GM18868 (cell line): ENCODE measurements at regions not wholly inside any gene's neighbourhood (a gene's known extent, or its start where the extent isn't known, plus 50 kb on each side); places are given as distances from the start of the nearest gene placed in this dataset.
A peak's percentile ranks its signal among the peaks of the same experiment; 100 is the strongest.
"Not testable (repeated sequence)": the region's sequence is repeated elsewhere in the genome, so short reads cannot be mapped to it uniquely, and the experiment has no call there.

Experiments
- ATAC-seq: cut with Tn5 transposase; IDR thresholded peaks from one replicate; pipeline ENCODE4 v1.9.1; 2021; ENCODE audit warnings: mild to moderate bottlenecking, moderate library complexity; ENCODE audit not compliant: unreplicated experiment

- ATAC-seq: no peak
Measured at GRCh38 chr5:85388770-85389169, 1004.1 kb upstream of the EDIL3 start.

- not testable (repeated sequence) for ATAC-seq
Measured at GRCh38 chr5:85392309-85392708, 1007.6 kb upstream of the EDIL3 start.

DNA sequence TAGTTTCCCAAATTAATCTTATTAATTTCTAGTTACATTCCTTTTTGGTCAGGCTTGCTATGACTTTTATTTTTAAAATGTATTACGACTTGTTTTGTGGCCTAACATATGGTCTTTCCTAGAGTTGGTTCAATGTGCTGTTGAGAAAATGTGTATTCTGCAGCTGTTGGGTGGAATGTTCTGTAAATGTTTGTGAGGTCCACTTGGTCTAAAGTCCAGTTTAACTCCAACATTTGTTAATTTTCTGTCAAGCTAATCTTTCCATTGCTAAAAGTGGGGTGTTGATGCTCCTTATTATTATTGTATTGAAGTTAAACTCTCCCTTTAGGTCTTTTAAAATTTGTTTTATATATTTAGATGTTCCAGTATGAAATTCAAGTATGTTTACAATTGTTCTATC, 1010.8 kb upstream of the EDIL3 start:
- no peak for ATAC-seq

GRCh38 chr5:85397451-85397850, 1012.8 kb upstream of the EDIL3 start:
- ATAC-seq: no peak

DNA sequence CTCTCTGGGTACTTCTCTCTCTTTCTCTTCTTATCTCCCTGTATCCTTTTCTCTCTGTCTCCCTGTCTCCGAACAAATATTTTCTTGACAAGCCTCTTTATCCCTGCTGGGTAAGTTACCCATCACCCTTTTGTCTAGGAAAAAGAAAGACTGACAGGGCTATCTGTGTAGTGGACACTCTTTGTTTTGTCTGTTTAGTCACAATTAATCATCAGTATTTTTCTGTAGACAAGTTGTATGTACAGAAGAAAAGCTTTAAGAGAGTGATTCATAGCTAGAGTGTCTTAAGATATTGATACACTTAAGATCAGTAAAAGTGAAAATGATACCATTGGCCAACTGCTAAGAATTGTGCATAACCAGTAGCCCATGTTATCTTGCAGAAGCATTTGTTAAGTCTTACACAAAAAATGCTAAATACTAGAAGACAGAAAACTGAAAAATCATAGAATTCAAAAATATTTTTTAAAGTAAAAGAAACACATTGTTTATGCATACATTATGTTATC, 1043.8 kb upstream of the EDIL3 start:
- no peak for ATAC-seq

DNA sequence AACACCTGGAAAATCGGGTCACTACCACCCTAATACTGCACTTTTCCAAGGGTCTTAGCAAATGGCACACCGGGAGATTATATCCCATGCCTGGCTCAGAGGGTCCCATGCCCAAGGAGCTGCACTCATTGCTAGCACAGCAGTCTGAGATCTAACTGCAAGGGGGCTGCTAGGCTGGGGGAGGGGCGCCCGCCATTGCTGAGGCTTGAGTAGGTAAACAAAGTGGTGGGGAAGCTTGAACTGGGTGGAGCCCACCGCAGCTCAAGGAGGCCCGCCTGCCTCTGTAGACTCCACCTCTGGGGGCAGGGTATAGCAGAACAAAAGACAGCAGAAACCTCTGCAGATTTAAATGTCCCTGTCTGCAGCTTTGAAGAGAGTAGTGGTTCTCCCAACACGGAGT, 1047.0 kb upstream of the EDIL3 start:
- not testable (repeated sequence) for ATAC-seq

- no peak for ATAC-seq
Measured at GRCh38 chr5:85441156-85441555, 1056.5 kb upstream of the EDIL3 start.

- no peak for ATAC-seq
Measured at GRCh38 chr5:85441853-85442252, 1057.2 kb upstream of the EDIL3 start.

- peak; percentile 72 for ATAC-seq
Measured at GRCh38 chr5:85452322-85453025, 1067.8 kb upstream of the EDIL3 start.

DNA sequence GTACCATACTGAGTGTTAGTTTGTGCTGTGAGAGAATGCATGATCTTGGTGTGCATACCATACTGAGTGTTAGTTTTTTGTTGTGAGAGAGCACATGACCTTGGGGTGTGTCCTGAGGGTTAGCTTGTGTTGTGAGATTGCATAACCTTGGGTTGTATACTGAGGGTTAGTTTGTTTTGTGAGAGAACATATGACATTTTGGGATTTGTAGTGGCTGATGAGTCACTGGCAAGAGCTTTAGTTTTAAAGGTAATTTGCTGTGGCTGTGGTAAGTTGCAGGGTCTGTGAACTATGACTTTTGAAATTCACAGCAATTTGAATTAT, 1068.3 kb upstream of the EDIL3 start:
- peak; percentile 50 for ATAC-seq

DNA sequence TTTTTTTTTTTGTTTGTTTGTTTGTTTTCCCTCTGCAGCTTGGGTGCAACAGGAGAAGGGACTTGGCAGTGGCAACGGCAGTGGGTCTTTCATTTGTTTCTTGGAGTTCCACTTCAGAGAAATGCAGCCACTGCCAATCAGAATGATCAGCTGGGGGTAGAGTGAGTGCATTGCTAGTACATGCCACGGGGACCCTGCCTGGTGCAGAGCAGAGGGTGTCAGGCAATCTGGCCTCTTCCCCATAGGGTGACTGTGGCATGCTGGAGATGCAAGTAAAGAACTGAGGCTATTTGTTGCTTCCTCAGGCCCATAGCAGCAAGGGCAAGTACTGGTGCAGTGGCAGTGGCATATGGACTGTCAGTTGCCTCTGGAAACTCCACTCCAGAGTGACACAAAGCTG, 1073.6 kb upstream of the EDIL3 start:
- no peak for ATAC-seq

DNA sequence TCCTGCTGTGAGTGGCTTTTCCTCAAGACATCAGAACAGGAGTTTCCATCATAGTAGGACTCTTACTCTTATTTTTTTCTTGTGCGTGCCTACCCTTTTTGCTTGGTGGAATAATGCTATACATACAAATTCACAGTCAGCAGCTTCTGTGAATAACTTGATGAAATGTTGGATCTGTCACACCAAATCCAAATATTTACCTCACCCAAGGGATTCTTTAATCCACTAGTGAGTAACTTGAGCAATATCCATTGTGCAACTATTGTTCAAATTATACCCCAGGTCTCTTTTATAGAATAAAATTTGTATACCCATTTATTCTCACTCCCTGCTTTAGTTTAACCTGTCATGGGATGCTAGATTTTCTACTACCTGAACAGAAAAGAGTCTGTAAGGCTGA, 1078.3 kb upstream of the EDIL3 start:
- ATAC-seq: no peak

GRCh38 chr5:85466423-85466822, 1081.7 kb upstream of the EDIL3 start:
- no peak for ATAC-seq

DNA sequence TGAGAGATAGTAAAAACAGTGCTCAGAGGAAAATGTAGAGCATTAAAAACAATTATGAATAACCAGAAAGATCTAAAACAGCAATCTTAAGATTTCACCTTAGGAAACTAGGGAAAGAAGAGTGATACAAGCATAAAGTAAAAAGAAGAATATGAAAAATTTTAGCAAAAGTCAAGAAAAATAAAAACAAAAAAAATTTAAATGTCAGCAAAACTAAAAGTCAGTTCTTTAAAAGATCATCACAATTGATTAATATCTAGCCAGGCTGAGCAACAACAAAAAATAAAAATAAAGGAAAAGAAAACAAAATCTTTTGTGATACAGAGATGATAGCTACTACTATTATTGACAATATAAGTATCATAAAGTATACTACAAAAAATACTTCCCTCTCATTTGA, 1088.1 kb upstream of the EDIL3 start:
- no peak for ATAC-seq

DNA sequence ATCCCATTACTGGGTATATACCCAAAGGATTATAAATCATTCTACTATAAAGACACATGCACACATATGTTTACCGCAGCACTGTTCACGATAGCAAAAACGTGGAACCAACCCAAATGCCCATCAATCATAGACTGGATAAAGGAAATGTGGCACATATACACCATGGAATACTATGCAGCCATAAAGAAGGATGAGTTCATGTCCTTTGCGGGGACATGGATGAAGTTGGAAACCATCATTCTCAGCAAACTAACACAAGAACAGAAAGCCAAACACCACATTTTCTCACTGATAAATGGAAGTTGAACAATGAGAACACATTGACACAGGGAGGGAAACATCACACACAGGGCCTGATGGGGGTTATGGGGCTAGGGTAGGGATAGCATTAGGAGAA, 1090.5 kb upstream of the EDIL3 start:
- ATAC-seq: not testable (repeated sequence)

GRCh38 chr5:85476617-85477016, 1091.9 kb upstream of the EDIL3 start:
- ATAC-seq: no peak

DNA sequence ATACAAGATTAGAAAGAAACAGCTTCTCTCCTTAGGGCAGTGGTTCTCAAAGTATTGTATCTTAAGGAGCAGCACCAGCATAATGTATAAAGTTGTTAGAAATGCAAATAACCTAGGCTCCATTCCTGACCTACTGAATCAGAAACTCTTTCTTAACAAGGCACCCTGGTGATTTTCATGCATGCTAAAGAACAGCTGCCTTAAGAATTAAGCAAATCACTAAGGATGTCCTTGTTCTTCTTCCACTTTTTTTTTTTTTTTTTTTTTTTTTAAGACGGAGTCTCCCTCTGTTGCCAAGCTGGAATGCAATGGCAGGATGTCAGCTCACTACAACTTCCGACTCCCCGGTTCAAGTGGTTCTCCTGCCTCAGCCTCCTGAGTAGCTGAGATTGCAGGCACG, 1095.2 kb upstream of the EDIL3 start:
- no peak for ATAC-seq

DNA sequence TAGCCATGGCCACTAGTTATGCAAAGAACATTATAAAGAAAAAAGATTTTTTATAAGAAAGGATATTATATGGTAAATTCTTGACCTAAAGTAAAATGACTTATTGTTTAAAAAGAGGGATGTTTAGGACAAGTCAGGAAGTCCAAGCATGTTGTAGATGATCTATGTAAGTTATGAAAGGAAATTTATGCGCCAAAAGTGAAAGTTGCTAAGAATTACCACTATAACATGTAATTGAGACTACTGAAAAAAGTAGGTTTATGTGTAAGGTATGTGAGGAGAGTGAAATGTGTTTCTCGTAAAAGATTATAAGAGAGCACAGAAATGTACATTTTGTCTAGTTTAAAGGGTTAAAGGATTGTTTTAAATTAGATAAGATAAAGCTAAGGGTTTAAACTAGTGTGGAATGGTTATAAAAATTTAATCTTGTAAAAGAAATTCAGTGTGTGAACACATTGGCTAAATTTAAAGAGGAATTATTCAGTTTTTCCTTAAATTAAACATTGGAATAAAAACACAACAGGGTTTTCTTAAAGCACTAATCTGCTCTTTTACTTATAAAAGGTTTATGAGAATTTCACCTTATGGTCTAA, 1100.4 kb upstream of the EDIL3 start:
- ATAC-seq: no peak

- ATAC-seq: no peak
Measured at GRCh38 chr5:85488295-85488694, 1103.6 kb upstream of the EDIL3 start.

GRCh38 chr5:85500869-85501268, 1116.2 kb upstream of the EDIL3 start:
- no peak for ATAC-seq

- ATAC-seq: no peak
Measured at GRCh38 chr5:85512896-85513295, 1104.8 kb upstream of the COX7C start.

- no peak for ATAC-seq
Measured at GRCh38 chr5:85515588-85515987, 1102.2 kb upstream of the COX7C start.

- ATAC-seq: no peak
Measured at GRCh38 chr5:85517386-85517785, 1100.4 kb upstream of the COX7C start.
